HCT116 (cell line): ENCODE measurements at regions not wholly inside any gene's neighbourhood (a gene's known extent, or its start where the extent isn't known, plus 50 kb on each side); places are given as distances from the start of the nearest gene placed in this dataset.
"Not testable (repeated sequence)": the region's sequence is repeated elsewhere in the genome, so short reads cannot be mapped to it uniquely, and the experiment has no call there.

Experiments
- ATAC-seq: fragments of 200-7000 bp; cut with Tn5 transposase; 2 replicates; pipeline ENCODE4 v1.9.1; 2020; ENCODE audit warnings: mild to moderate bottlenecking, moderate library complexity
- BruUV-seq: library from RNA; stranded (reverse); fragments of 400-500 nt; replicated peaks from 2 replicates; lab custom pipeline; 2021; lab: Mats Ljungman, UMichigan
- CTCF ChIA-PET: fragments of 300-600 bp; sonication (Branson Sonifier 250); formaldehyde crosslinking; loops from one replicate; lab custom pipeline; 2021; ENCODE audit warnings: antibody characterized with exemption; lab: Charles Lee
- POLR2A ChIA-PET: fragments of 300-600, 350-600 bp; sonication (Branson Sonifier 250); formaldehyde crosslinking; loops from one replicate; lab custom pipeline; 2021; ENCODE audit warnings: antibody characterized with exemption; lab: Charles Lee
- RAD21 ChIA-PET, 2 experiments: fragments of 300-600 bp; sonication (Branson Sonifier 250); formaldehyde crosslinking; loops; one replicate each; lab custom pipeline; 2023; ENCODE audit warnings: low total read pairs in 2 of 2; ENCODE audit not compliant: uncharacterized antibody in 2 of 2, unreplicated experiment in 2 of 2, low non-redundant PET in 1 of 2; lab: Charles Lee
- DNase-seq: peaks from one replicate; pipeline ENCODE4 v3.0.0-alpha.2; 2010; ENCODE audit warnings: low read depth, low spot score
- H2AFZ ChIP-seq: fragments of 200-600 bp; shearing (Covaris generic), sonication (generic); 2 replicates; pipeline ENCODE4 v1.6.1; 2017; ENCODE audit warnings: low read depth, mixed run types, mixed read lengths, antibody characterized with exemption, low read length; ENCODE audit not compliant: poor library complexity, severe bottlenecking
- H3K27ac ChIP-seq: 2 replicates; pipeline ENCODE4 v1.5.1; 2012; ENCODE audit warnings: low read depth, low read length
- H3K27me3 ChIP-seq: fragments of 200-600 bp; sonication (generic); 2 replicates; pipeline ENCODE4 v1.6.1; 2016; ENCODE audit warnings: mixed run types, low read length, mixed read lengths; ENCODE audit not compliant: insufficient read depth
- H3K36me3 ChIP-seq, 2 experiments: fragments of 200-500 bp in 1 of 2; fragments of 200-600 bp in 1 of 2; sonication (Bioruptor generic) in 1 of 2; sonication (generic) in 1 of 2; 2 replicates each; pipeline versions ENCODE4 v1.5.1 to v1.6.1; 2014 to 2016; ENCODE audit warnings: low read length in 2 of 2, inconsistent platforms in 1 of 2, mixed read lengths in 1 of 2, mixed run types in 1 of 2; ENCODE audit not compliant: insufficient read depth in 2 of 2, control insufficient read depth in 1 of 2
- H3K4me1 ChIP-seq, 2 experiments: fragments of 200-600 bp in 1 of 2; sonication (generic) in 1 of 2; 2 replicates each; pipeline versions ENCODE4 v1.5.1 to v1.6.1; 2012 to 2017; ENCODE audit warnings: low read length in 2 of 2, inconsistent platforms in 1 of 2, mild to moderate bottlenecking in 1 of 2, mixed read lengths in 1 of 2, mixed run types in 1 of 2, moderate library complexity in 1 of 2; ENCODE audit not compliant: insufficient read depth in 2 of 2, control insufficient read depth in 1 of 2
- H3K4me2 ChIP-seq: fragments of 200-600 bp; sonication (generic); 2 replicates; pipeline ENCODE4 v1.6.1; 2017; ENCODE audit warnings: mixed run types, low read length, mixed read lengths
- H3K4me3 ChIP-seq, 2 experiments: fragments of 200-600 bp in 1 of 2; sonication (generic) in 1 of 2; replicated peaks in 1 of 2; 2 replicates each; pipeline ENCODE4 v1.5.1; 2011 to 2016; ENCODE audit warnings: low read length in 2 of 2, control low read depth in 1 of 2, low read depth in 1 of 2, mild to moderate bottlenecking in 1 of 2, mixed read lengths in 1 of 2, mixed run types in 1 of 2
- H3K79me2 ChIP-seq: fragments of 200-600 bp; sonication (generic); 2 replicates; pipeline ENCODE4 v1.6.1; 2017; ENCODE audit warnings: mild to moderate bottlenecking, mixed run types, low read length, moderate library complexity, mixed read lengths; ENCODE audit not compliant: insufficient read depth
- H3K9ac ChIP-seq: fragments of 200-600 bp; sonication (generic); 2 replicates; pipeline ENCODE4 v1.6.1; 2016; ENCODE audit warnings: low read length, mixed read lengths
- H3K9me2 ChIP-seq: fragments of 200-600 bp; sonication (generic), shearing (Covaris generic); 2 replicates; pipeline ENCODE4 v1.6.1; 2017; ENCODE audit warnings: mixed run types, mild to moderate bottlenecking, moderate library complexity; ENCODE audit not compliant: insufficient read depth
- H3K9me3 ChIP-seq, 2 experiments: fragments of 200-500 bp in 1 of 2; fragments of 200-600 bp in 1 of 2; sonication (Bioruptor generic) in 1 of 2; sonication (generic) in 1 of 2; 2 replicates each; pipeline ENCODE4 v1.6.1; 2014 to 2017; ENCODE audit warnings: low read length in 2 of 2, mixed read lengths in 2 of 2, inconsistent platforms in 1 of 2, low read depth in 1 of 2, mild to moderate bottlenecking in 1 of 2, mixed run types in 1 of 2, moderate library complexity in 1 of 2; ENCODE audit not compliant: control insufficient read depth in 1 of 2, insufficient read depth in 1 of 2
- H4K20me1 ChIP-seq: fragments of 200-600 bp; sonication (generic), shearing (Covaris generic); 2 replicates; pipeline ENCODE4 v1.6.1; 2017; ENCODE audit warnings: mixed run types, mild to moderate bottlenecking, moderate library complexity; ENCODE audit not compliant: insufficient read depth
- FOSL1 ChIP-seq: IDR thresholded peaks from 2 replicates; pipeline ENCODE4 v1.6.1; 2012; ENCODE audit warnings: low read depth
- POLR2AphosphoS5 ChIP-seq: IDR thresholded peaks from 2 replicates; pipeline ENCODE4 v1.6.1; 2011; ENCODE audit warnings: mild to moderate bottlenecking, low read depth, low read length, moderate library complexity
- SIN3A ChIP-seq: IDR thresholded peaks from 2 replicates; pipeline ENCODE4 v1.6.1; 2012; ENCODE audit warnings: low read depth
- SP1 ChIP-seq: IDR thresholded peaks from 2 replicates; pipeline ENCODE4 v1.6.1; 2012; ENCODE audit warnings: low read depth
- YY1 ChIP-seq: IDR thresholded peaks from 2 replicates; pipeline ENCODE4 v1.6.1; 2011; ENCODE audit warnings: low read length, low read depth, moderate library complexity, mild to moderate bottlenecking; ENCODE audit not compliant: insufficient replicate concordance; ENCODE audit errors: extremely low read depth
- intact Hi-C: fragments of 100-400 bp; cut with micrococcal nuclease; formaldehyde crosslinking; loops from 2 replicates; pipeline ENCODE4 v1.10.0; 2022

- intact Hi-C loops, result no loop called here
- Histone ChIP-seq H3K4me1 (peaks cover 0 to 6% of the 10 kb centered on the region in 2 experiments; a peak in 1 of 4 replicates), H3K9me2 (no peaks in the 10 kb centered on the region), H3K9me3 (no peaks in the 10 kb centered on the region), H3K4me2 (no peak overlapping the region), H2AFZ (no peak overlapping the region), H3K36me3 (no peaks in the 10 kb centered on the region), H3K27me3 (peaks cover 13% of the 10 kb centered on the region; the same call in 1 of the 2 replicates), H3K4me3 (no peak overlapping the region), H4K20me1 (no peaks in the 10 kb centered on the region), H3K9ac (no peak overlapping the region), H3K27ac (no peak overlapping the region), H3K79me2 (no peaks in the 10 kb centered on the region)
- CTCF ChIA-PET, result interaction anchor here (0.9 to 1.4 kb wide), 2 partner anchors 15 to 69 kb away, joined by 3 to 4 read pairs; no protein-coding TSS in a partner anchor
- ATAC-seq, result no peak
- DNase-seq, result no peak
- RAD21 ChIA-PET, result no interaction called here
- POLR2A ChIA-PET, result no interaction called here
- TF ChIP-seq FOSL1 (no peak), POLR2AphosphoS5 (no peak), YY1 (no peak), SP1 (no peak), SIN3A (no peak)
- no TSS peak for BruUV-seq
Measured at GRCh38 chr1:48066936-48067335, 69.8 kb upstream of the TRABD2B start.

DNA sequence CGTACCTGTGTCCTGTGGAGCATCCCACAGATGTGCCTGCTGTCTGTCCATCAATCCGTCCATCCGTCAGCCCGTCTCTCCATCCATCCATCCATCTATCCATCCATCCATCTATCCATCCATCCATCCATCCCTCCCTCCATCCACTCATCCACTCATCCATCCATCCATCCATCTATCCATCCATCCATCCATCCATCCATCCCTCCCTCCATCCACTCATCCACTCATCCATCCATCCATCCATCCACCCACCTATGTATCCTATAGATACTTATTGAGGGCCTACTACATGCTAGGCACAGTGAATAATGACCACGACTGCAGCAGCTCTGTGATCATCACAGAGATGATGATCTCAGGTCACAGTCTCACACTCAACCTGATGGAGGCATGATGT, 67.5 kb upstream of the TRABD2B start:
- not testable (repeated sequence) for BruUV-seq

More for the DNA sequence above, 67.5 kb upstream of the TRABD2B start:
- H3K27me3 ChIP-seq, result peaks cover 13% of the 10 kb centered on the region; the same call in 1 of the 2 replicates
- CTCF ChIA-PET, DNase-seq, H3K4me2 ChIP-seq, RAD21 ChIA-PET, H3K27ac ChIP-seq, H3K4me3 ChIP-seq, POLR2A ChIA-PET, H3K9me3 ChIP-seq, H3K9ac ChIP-seq, H3K36me3 ChIP-seq, H3K9me2 ChIP-seq, intact Hi-C loops, H3K4me1 ChIP-seq, H3K79me2 ChIP-seq, ATAC-seq, H4K20me1 ChIP-seq, H2AFZ ChIP-seq: not testable (repeated sequence)
